HUES48 (cell line): ENCODE measurements at regions not wholly inside any gene's neighbourhood (a gene's known extent, or its start where the extent isn't known, plus 50 kb on each side); places are given as distances from the start of the nearest gene placed in this dataset.
"Not testable (repeated sequence)": the region's sequence is repeated elsewhere in the genome, so short reads cannot be mapped to it uniquely, and the experiment has no call there.

Experiments used
- H3K27ac ChIP-seq: one replicate; pipeline ENCODE4 v1.7.0; 2013; ENCODE audit warnings: low read depth, low read length, inconsistent platforms
- H3K27me3 ChIP-seq: 2 replicates; pipeline ENCODE4 v1.6.1; 2013; ENCODE audit warnings: mild to moderate bottlenecking, low read length; ENCODE audit not compliant: control insufficient read depth, insufficient read depth
- H3K36me3 ChIP-seq: 2 replicates; pipeline ENCODE4 v1.6.1; 2013; ENCODE audit warnings: low read length; ENCODE audit not compliant: control insufficient read depth, insufficient read depth
- H3K4me1 ChIP-seq: 2 replicates; pipeline ENCODE4 v1.6.1; 2013; ENCODE audit warnings: mild to moderate bottlenecking, low read length; ENCODE audit not compliant: control insufficient read depth, insufficient read depth
- H3K4me3 ChIP-seq: 2 replicates; pipeline ENCODE4 v1.5.1; 2013; ENCODE audit warnings: mild to moderate bottlenecking, low read depth, low read length
- H3K9ac ChIP-seq: 2 replicates; pipeline ENCODE4 v1.6.1; 2013; ENCODE audit warnings: mild to moderate bottlenecking, low read depth, low read length, moderate library complexity
- H3K9me3 ChIP-seq: 2 replicates; pipeline ENCODE4 v1.6.1; 2013; ENCODE audit warnings: low read length; ENCODE audit not compliant: control insufficient read depth, insufficient read depth

- H3K4me1 ChIP-seq, result no peaks in the 10 kb centered on the region
- no peak overlapping the region for H3K27ac ChIP-seq
- no peaks in the 10 kb centered on the region for H3K36me3 ChIP-seq
- no peaks in the 10 kb centered on the region for H3K27me3 ChIP-seq
- H3K9me3 ChIP-seq, result peaks cover 18% of the 10 kb centered on the region
- H3K9ac ChIP-seq, result no peak overlapping the region
- no peak overlapping the region for H3K4me3 ChIP-seq
These were observed 121.3 kb upstream of the CARMIL1 start for GRCh38 chr6:25157842-25158241.

GRCh38 chr6:25160134-25160533, 119.0 kb upstream of the CARMIL1 start:
- H3K4me1 ChIP-seq, H3K9ac ChIP-seq, H3K27me3 ChIP-seq, H3K27ac ChIP-seq, H3K36me3 ChIP-seq, H3K4me3 ChIP-seq: not testable (repeated sequence)
- H3K9me3 ChIP-seq, result peaks cover 18% of the 10 kb centered on the region

GRCh38 chr6:25165177-25165576, 114.0 kb upstream of the CARMIL1 start:
- Histone ChIP-seq H3K4me1 (no peaks in the 10 kb centered on the region), H3K27me3 (no peaks in the 10 kb centered on the region), H3K27ac (no peak overlapping the region), H3K9me3 (no peaks in the 10 kb centered on the region), H3K9ac (no peak overlapping the region), H3K36me3 (no peaks in the 10 kb centered on the region), H3K4me3 (no peak overlapping the region)

GRCh38 chr6:25165800-25166199, 113.4 kb upstream of the CARMIL1 start:
- no peaks in the 10 kb centered on the region for H3K36me3 ChIP-seq
- H3K4me1 ChIP-seq, result no peaks in the 10 kb centered on the region
- H3K9ac ChIP-seq, result no peak overlapping the region
- H3K9me3 ChIP-seq, result no peaks in the 10 kb centered on the region
- no peak overlapping the region for H3K4me3 ChIP-seq
- no peaks in the 10 kb centered on the region for H3K27me3 ChIP-seq
- H3K27ac ChIP-seq, result no peak overlapping the region

- Histone ChIP-seq H3K4me3 (no peak overlapping the region), H3K9ac (no peak overlapping the region), H3K36me3 (no peaks in the 10 kb centered on the region), H3K27me3 (no peaks in the 10 kb centered on the region), H3K9me3 (no peaks in the 10 kb centered on the region), H3K4me1 (no peaks in the 10 kb centered on the region), H3K27ac (no peak overlapping the region)
These were observed 112.0 kb upstream of the CARMIL1 start for GRCh38 chr6:25166955-25167748.

- H3K4me3 ChIP-seq, result no peak overlapping the region
- no peaks in the 10 kb centered on the region for H3K36me3 ChIP-seq
- no peak overlapping the region for H3K9ac ChIP-seq
- no peak overlapping the region for H3K27ac ChIP-seq
- no peaks in the 10 kb centered on the region for H3K4me1 ChIP-seq
- H3K27me3 ChIP-seq, result no peaks in the 10 kb centered on the region
- H3K9me3 ChIP-seq, result no peaks in the 10 kb centered on the region
These were observed 111.2 kb upstream of the CARMIL1 start for GRCh38 chr6:25167961-25168360.

- Histone ChIP-seq H3K27ac (no peak overlapping the region), H3K27me3 (no peaks in the 10 kb centered on the region), H3K9ac (no peak overlapping the region), H3K4me3 (no peak overlapping the region), H3K9me3 (no peaks in the 10 kb centered on the region), H3K4me1 (no peaks in the 10 kb centered on the region), H3K36me3 (no peaks in the 10 kb centered on the region)
These were observed 110.5 kb upstream of the CARMIL1 start for GRCh38 chr6:25168637-25169036.

GRCh38 chr6:25169553-25169952, 109.6 kb upstream of the CARMIL1 start:
- Histone ChIP-seq H3K9me3 (no peaks in the 10 kb centered on the region), H3K27ac (no peak overlapping the region), H3K4me1 (no peaks in the 10 kb centered on the region), H3K27me3 (no peaks in the 10 kb centered on the region), H3K36me3 (no peaks in the 10 kb centered on the region), H3K4me3 (no peak overlapping the region), H3K9ac (no peak overlapping the region)

- no peaks in the 10 kb centered on the region for H3K4me1 ChIP-seq
- no peak overlapping the region for H3K27ac ChIP-seq
- no peak overlapping the region for H3K4me3 ChIP-seq
- H3K9me3 ChIP-seq, result no peaks in the 10 kb centered on the region
- H3K36me3 ChIP-seq, result no peaks in the 10 kb centered on the region
- H3K27me3 ChIP-seq, result no peaks in the 10 kb centered on the region
- no peak overlapping the region for H3K9ac ChIP-seq
These were observed 109.2 kb upstream of the CARMIL1 start for GRCh38 chr6:25169961-25170360.

GRCh38 chr6:25170640-25171039, 108.5 kb upstream of the CARMIL1 start:
- Histone ChIP-seq H3K9me3 (no peaks in the 10 kb centered on the region), H3K4me1 (no peaks in the 10 kb centered on the region), H3K9ac (no peak overlapping the region), H3K4me3 (no peak overlapping the region), H3K27me3 (no peaks in the 10 kb centered on the region), H3K27ac (no peak overlapping the region), H3K36me3 (no peaks in the 10 kb centered on the region)

- H3K4me1 ChIP-seq, result no peaks in the 10 kb centered on the region
- no peak overlapping the region for H3K27ac ChIP-seq
These were observed 107.9 kb upstream of the CARMIL1 start for GRCh38 chr6:25171301-25171700.

More at GRCh38 chr6:25171301-25171700, 107.9 kb upstream of the CARMIL1 start:
- no peaks in the 10 kb centered on the region for H3K9me3 ChIP-seq
- no peaks in the 10 kb centered on the region for H3K27me3 ChIP-seq
- no peak overlapping the region for H3K9ac ChIP-seq
- no peaks in the 10 kb centered on the region for H3K36me3 ChIP-seq
- no peak overlapping the region for H3K4me3 ChIP-seq
